ENCODE measurements at regions not wholly inside any gene's neighbourhood (a gene's known extent, or its start where the extent isn't known, plus 50 kb on each side); places are given as distances from the start of the nearest gene placed in this dataset.
"Not testable (repeated sequence)": the region's sequence is repeated elsewhere in the genome, so short reads cannot be mapped to it uniquely, and the experiment has no call there.

DNA sequence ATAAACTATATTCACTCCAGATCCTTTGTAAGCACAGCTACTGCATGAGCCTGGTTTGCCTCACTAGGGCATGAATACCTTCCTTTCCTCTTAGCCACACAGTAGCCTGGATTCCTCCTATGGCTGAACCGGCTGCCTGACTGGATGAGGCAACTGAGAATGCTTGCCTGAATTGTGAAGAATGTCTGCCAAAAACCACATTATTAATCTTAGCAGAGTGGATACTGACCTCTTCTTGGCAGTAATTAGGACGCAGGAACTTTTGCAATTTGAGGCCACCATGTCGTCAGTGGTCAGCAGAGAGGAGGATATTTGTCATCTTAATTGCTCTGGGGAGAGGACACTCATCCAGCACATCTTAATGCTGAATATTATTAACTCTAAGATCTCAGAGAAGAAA lies 651.8 kb upstream of the GOT2 start:
- no peak overlapping the region for H3K4me3 ChIP-seq (ENCODE audit: low read depth, low read length)

DNA sequence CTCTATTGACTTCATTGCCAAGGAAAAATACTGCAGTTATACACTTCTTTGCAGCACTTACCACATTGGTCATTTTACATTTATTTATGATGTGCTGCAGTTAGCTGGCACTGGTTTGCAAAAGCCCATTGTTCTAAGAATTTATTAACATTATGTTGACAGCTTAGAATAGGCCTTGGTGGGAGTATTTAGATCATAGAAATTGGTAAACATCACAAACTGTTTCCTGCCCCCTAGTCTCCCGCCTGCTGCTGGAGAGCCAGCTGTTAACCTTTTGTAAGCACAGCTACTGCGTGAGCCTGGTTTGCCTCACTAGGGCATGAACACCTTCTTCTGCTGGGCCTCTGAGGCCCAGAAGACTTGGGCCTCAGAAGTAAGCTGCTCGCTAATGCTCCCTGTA lies 651.4 kb upstream of the GOT2 start:
- H3K4me3 ChIP-seq (ENCODE audit: low read depth, low read length), result no peak overlapping the region

DNA sequence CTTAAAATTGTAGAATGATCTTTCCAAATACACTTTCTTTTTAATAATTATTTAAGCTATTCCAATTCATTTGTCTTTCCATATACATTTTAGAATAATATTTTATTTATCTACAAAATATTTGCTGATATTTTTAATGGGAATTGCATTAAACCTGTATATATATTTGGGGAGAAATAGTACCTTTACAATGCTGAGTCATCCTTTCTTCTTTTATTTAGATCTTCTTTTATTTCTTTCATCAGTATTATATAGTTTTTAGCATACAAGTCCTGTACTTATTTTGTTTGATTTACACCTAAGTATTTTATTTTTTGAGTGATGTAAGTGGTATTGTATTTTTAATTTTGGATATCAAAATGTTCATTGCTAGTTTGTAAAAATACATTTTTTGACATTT lies 639.5 kb upstream of the GOT2 start:
- no peak overlapping the region for H3K4me3 ChIP-seq (ENCODE audit: low read depth, low read length)

GRCh38 chr16:59370717-59371116 lies 636.6 kb upstream of the GOT2 start:
- no peak overlapping the region for H3K4me3 ChIP-seq (ENCODE audit: low read depth, low read length)

DNA sequence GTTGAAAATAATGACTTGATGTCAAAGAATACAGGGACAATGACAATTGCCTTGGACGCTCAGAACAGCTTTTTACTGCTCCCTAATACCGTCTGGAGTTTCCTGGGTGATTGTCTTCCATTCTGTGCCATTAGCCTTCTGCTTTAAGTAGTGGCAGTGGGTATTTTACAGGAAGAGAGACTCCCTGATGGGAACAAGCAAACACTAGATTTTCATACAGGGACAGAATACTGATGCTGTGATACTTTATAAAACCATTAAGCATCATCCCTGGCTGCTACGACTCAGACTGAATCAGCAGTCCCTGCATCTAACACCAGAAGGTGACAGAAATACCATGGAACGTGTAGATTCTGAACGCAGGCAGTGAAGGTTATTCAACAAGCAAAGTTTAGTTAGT lies 635.4 kb upstream of the GOT2 start:
- H3K4me3 ChIP-seq (ENCODE audit: low read depth, low read length), result no peak overlapping the region

GRCh38 chr16:59368586-59368985 lies 634.5 kb upstream of the GOT2 start:
- no peak overlapping the region for H3K4me3 ChIP-seq (ENCODE audit: low read depth, low read length)

- no peak overlapping the region for H3K4me3 ChIP-seq (ENCODE audit: low read depth, low read length)
Measured at GRCh38 chr16:59356709-59357108, 622.6 kb upstream of the GOT2 start.

GRCh38 chr16:59356144-59356543 lies 622.0 kb upstream of the GOT2 start:
- no peak overlapping the region for H3K4me3 ChIP-seq (ENCODE audit: low read depth, low read length)

- H3K4me3 ChIP-seq (ENCODE audit: low read depth, low read length), result no peak overlapping the region
Measured at GRCh38 chr16:59355704-59356103, 621.6 kb upstream of the GOT2 start.

GRCh38 chr16:59351305-59351903 lies 617.3 kb upstream of the GOT2 start:
- no peak overlapping the region for H3K4me3 ChIP-seq (ENCODE audit: low read depth, low read length)

DNA sequence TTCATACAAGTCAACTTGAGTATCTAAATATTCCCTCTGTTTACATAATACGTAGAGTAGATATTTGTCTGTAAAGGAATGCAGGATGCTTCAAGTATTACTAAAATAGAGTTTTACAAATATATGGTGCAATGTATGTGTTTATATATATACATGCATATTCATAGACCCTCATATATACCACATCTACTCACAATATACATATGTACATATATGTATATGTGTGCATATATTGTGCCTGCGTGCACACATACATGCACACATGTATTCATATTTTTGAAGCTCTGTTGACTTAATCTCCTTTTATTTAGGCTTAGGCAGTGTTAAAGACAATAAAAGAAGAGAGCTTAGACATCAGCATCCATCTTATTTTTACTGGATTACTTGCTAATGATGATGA lies 616.6 kb upstream of the GOT2 start:
- H3K4me3 ChIP-seq (ENCODE audit: low read depth, low read length), result no peak overlapping the region

DNA sequence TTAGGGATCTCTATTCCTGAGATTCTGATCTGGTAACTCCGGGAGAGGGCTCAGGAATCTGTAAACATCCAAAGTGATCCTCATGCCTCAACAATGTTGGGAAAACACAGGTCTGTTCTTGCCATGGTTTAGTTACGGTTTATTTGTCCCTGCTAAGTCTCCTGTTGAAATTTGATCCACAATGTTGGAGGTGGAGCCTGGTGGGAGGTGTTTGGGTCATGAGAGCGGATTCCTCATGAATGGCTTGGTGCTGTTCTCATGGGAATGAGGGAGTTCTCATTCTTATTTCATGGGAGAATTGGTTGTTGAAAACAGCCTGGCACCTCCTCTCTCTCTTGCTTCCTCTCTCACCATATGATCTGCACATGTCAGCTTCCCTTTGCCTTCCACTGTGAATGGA lies 608.6 kb upstream of the GOT2 start:
- no peak overlapping the region for H3K4me3 ChIP-seq (ENCODE audit: low read depth, low read length)

DNA sequence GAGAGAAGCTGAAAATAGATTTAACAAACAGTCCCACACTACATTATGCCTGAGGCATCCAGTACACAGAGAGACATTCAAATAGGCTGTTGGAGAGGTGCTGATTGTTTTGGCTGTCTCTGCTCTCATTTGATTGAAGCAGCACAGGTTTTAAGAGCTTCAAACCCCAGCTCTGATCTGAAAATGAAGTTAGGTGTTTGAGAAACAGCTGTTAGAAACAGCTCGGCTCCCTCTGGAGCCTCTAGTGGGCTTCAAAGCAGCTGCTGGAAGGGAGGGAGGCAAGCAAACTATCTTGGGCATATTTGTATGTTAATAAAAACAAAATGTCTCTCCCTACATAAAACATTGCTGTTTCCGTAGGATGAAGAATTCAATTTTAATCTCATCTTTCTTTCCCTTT lies 607.3 kb upstream of the GOT2 start:
- H3K4me3 ChIP-seq (ENCODE audit: low read depth, low read length), result no peak overlapping the region

DNA sequence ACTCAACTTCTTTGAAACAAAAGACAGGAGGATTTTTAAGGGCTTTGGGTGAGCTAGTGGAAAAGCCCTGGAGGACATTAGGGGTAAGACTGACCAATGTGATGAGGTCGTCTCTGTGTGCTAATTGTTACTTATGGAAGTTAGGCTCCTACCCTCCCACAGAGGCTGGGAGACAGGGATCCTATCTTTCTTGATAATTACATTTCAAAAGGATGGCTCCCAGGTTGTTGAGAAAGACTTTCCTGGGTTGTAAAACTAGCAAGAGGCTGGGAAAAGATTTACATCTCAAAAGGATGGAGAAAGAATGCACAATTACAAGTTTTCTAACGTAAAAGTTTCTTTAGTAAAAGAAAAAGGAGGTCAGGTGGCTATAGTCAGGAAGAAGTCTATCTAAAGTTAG lies 605.8 kb upstream of the GOT2 start:
- H3K4me3 ChIP-seq (ENCODE audit: low read depth, low read length), result no peak overlapping the region

DNA sequence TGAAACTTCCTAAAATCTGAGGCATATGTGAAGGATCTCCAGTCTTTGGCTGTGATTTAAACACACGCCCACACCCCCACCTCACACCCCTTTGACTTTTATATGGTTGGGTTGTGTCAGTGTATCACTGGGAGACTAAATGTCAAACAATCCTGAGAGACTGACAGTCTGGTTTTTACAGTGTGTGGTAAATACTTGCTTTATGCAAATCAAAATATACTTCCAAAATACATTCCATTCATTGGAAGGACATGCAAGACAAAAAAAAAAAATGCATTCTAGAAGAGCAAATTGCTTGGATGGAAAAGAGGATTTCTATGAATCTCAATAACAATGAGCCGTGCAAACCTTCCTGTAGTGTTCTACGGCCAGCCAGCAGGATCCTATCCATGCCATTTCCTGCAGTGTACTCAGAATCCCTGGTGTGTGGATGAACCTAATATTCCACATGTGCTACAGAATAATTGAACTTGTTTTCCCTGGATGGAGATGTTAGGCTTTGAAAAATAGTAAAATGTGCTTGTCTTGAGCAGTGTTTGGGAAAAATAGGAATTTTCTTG lies 602.1 kb upstream of the GOT2 start:
- H3K4me3 ChIP-seq (ENCODE audit: low read depth, low read length), result no peak overlapping the region

GRCh38 chr16:59331708-59332107 lies 597.6 kb upstream of the GOT2 start:
- not testable (repeated sequence) for H3K4me3 ChIP-seq (ENCODE audit: low read depth, low read length)

DNA sequence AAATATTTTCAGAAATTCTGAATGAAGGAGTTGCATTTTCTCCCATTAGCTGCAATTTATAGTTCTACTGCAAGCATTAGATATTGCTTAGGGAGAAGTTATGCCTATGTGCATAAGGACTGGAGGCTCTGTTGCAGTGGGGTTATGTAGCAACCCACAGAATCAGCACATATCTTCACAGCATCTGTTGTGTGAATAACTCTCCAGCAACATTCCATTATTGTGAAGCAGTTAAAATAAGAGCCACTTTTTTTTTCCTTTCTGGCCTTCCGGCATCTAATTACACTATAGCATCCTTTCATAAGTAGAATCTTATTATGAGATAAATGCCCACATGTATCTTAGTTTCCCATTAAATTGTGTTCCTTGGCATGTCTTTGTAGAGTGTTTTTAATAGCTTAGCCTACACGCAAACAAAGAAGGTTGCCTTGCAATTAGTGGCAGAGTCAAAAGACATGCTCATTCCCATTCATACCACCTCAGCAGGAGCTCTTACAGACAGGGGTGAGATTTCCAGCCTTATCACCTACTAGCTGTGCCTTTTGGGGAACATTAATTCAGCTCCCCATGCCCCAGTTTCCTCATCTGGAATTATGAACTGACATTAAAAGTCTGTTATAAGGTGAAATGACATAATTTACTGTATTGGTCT lies 596.0 kb upstream of the GOT2 start:
- no peak overlapping the region for H3K4me3 ChIP-seq (ENCODE audit: low read depth, low read length)

DNA sequence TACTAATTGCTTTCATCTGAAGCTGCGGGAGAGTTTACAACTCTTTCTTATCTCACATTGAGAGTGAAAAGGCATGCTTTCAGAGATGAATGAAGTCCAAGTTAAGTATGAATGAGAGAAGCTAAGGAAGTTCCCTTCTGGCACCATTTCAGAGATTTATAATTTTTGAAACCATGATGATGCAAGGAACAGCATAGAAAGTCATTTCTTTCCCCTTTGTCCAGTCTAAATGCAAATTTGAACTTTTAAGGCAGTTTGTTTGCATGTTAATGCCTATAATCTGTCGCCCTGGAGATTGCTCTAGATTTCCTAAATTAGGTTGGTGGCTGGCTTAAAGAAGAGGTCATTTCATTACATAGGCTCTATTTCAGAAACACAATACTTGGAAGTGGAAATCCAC lies 594.8 kb upstream of the GOT2 start:
- no peak overlapping the region for H3K4me3 ChIP-seq (ENCODE audit: low read depth, low read length)

DNA sequence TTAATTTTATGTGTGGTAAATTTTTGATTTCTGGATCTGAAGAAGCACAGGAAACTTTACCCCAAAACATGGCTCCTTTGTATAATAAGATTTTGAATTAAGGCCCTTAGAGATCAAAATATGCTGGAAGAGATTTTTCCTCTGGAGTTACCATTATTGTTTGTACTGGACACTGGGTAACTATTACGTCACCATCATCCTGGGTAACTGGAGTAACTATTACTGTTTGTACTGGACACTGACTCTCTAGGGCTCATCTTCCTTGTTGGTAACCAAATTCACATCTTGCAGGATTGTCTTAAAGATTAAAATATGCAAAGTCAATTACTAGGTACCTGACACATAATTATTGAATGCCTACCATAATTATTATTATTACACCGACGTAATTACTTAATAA lies 593.8 kb upstream of the GOT2 start:
- no peak overlapping the region for H3K4me3 ChIP-seq (ENCODE audit: low read depth, low read length)

- no peak overlapping the region for H3K4me3 ChIP-seq (ENCODE audit: low read depth, low read length)
Measured at GRCh38 chr16:59326955-59327354, 592.8 kb upstream of the GOT2 start.

DNA sequence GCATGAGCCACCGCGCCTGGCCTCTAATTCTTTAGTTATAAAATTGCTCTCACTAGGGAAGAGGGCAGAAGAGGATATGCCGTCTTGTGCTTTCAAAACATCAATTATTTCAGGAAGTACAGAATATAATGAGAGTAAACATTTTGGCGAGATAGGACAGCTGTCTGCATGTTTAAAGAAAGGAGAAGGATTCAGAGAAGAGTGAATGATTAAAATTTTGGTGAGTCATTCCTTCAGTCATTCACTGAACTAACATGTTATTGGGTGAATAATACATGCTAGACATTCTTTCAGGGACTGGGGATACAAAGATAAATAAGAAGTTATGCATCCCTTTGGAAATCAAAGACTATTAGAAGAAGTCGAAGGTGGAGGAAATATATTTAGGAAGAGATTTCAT lies 590.3 kb upstream of the GOT2 start:
- no peak overlapping the region for H3K4me3 ChIP-seq (ENCODE audit: low read depth, low read length)

- no peak overlapping the region for H3K4me3 ChIP-seq (ENCODE audit: low read depth, low read length)
Measured at GRCh38 chr16:59320657-59321056, 586.5 kb upstream of the GOT2 start.

- no peak overlapping the region for H3K4me3 ChIP-seq (ENCODE audit: low read depth, low read length)
Measured at GRCh38 chr16:59319871-59320270, 585.8 kb upstream of the GOT2 start.

Data from iPS-11a (cell line).